Mucosa of descending colon (tissue), 3 donors: ENCODE measurements at regions not wholly inside any gene's neighbourhood (a gene's known extent, or its start where the extent isn't known, plus 50 kb on each side); places are given as distances from the start of the nearest gene placed in this dataset.

Experiments used
- ATAC-seq: fragments of 200-7000 bp; cut with Tn5 transposase; one replicate; pipeline ENCODE4 v1.9.1; 2020; ENCODE audit warnings: mild to moderate bottlenecking, moderate library complexity
- DNase-seq, 3 donors: peaks; one replicate each; pipeline ENCODE4 v3.0.0-alpha.2; 2020
- H3K36me3 ChIP-seq: fragments of 200-600 bp; one replicate; pipeline ENCODE4 v1.8.0; 2021; ENCODE audit warnings: low read depth, mild to moderate bottlenecking
- H3K4me1 ChIP-seq: fragments of 200-600 bp; one replicate; pipeline ENCODE4 v1.8.0; 2021; ENCODE audit warnings: low read depth, mild to moderate bottlenecking
- H3K4me3 ChIP-seq: fragments of 200-600 bp; one replicate; pipeline ENCODE4 v1.8.0; 2021; ENCODE audit warnings: mild to moderate bottlenecking
- H3K9me3 ChIP-seq: fragments of 200-600 bp; one replicate; pipeline ENCODE4 v1.8.0; 2021; ENCODE audit warnings: mild to moderate bottlenecking
- intact Hi-C, 2 donors: fragments of 100-400 bp; cut with DNase I in 1 of 2; cut with micrococcal nuclease in 1 of 2; formaldehyde crosslinking; loops; one replicate each; pipeline versions ENCODE4 v1.11.0 to v1.11.1; 2022; cut with DNase I, micrococcal nuclease
- TF ChIP-seq, protein P1 (sequence below): fragments of 200-600 bp; IDR thresholded peaks from one replicate; pipeline ENCODE4 v1.8.0; 2022; ENCODE audit warnings: antibody characterized with exemption, mild to moderate bottlenecking
- donor health status: DM: no; HTN: no; CAD: no; lungs with moderate emphysema.
- donor health status: DM: no; HTN: no; CAD: no.
- donor health status: DM: no; HTN: yes; CAD: no.

DNA sequence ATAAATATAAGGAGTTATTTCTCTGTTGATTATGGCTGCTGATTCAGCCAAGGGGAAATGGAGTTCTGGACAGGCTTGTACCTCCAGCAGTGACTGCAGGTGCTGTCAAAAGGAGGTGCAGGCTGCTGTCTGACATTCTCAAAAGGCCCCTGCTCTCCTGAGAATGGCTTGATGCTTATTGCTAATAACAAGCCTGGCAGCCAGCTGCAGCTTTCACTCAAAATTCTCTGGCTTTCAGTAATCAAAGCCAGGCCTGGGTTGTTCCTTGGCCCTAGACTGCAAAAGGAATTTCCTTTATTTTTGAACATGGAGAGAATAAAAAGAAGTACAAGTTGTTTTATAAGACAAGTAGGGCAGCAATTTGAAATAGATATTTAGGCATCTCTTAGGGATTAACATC lies 575.9 kb downstream of the MID1IP1 start:
- no peaks in the 10 kb centered on the region for H3K9me3 ChIP-seq
- no peak overlapping the region for H3K4me3 ChIP-seq
- TF ChIP-seq, protein P1, sequence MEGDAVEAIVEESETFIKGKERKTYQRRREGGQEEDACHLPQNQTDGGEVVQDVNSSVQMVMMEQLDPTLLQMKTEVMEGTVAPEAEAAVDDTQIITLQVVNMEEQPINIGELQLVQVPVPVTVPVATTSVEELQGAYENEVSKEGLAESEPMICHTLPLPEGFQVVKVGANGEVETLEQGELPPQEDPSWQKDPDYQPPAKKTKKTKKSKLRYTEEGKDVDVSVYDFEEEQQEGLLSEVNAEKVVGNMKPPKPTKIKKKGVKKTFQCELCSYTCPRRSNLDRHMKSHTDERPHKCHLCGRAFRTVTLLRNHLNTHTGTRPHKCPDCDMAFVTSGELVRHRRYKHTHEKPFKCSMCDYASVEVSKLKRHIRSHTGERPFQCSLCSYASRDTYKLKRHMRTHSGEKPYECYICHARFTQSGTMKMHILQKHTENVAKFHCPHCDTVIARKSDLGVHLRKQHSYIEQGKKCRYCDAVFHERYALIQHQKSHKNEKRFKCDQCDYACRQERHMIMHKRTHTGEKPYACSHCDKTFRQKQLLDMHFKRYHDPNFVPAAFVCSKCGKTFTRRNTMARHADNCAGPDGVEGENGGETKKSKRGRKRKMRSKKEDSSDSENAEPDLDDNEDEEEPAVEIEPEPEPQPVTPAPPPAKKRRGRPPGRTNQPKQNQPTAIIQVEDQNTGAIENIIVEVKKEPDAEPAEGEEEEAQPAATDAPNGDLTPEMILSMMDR: no peak
- no peak for ATAC-seq
- no peaks in the 10 kb centered on the region for H3K4me1 ChIP-seq
- no peak for DNase-seq
- intact Hi-C loops: no loop called here
- no peaks in the 10 kb centered on the region for H3K36me3 ChIP-seq

- intact Hi-C loops: no loop called here
- TF ChIP-seq, protein P1: no peak
- ATAC-seq (no peak), DNase-seq (no peak)
- Histone ChIP-seq H3K4me1 (no peaks in the 10 kb centered on the region), H3K4me3 (no peak overlapping the region), H3K9me3 (no peaks in the 10 kb centered on the region), H3K36me3 (no peaks in the 10 kb centered on the region)
Observed at GRCh38 chrX:39377773-39378172, 576.5 kb downstream of the MID1IP1 start.

GRCh38 chrX:39381422-39381821 lies 580.2 kb downstream of the MID1IP1 start:
- no peak overlapping the region for H3K4me3 ChIP-seq
- H3K4me1 ChIP-seq: no peaks in the 10 kb centered on the region
- DNase-seq: no peak
- intact Hi-C loops: no loop called here
- TF ChIP-seq, protein P1: no peak
- H3K9me3 ChIP-seq: no peaks in the 10 kb centered on the region
- H3K36me3 ChIP-seq: no peaks in the 10 kb centered on the region
- ATAC-seq: no peak

GRCh38 chrX:39384996-39385395 lies 583.7 kb downstream of the MID1IP1 start:
- TF ChIP-seq, protein P1: no peak
- Histone ChIP-seq H3K9me3 (no peaks in the 10 kb centered on the region), H3K36me3 (no peaks in the 10 kb centered on the region), H3K4me1 (no peaks in the 10 kb centered on the region), H3K4me3 (no peak overlapping the region)
- ATAC-seq (no peak), DNase-seq (no peak)
- intact Hi-C loops: no loop called here

- Histone ChIP-seq H3K9me3 (no peaks in the 10 kb centered on the region), H3K4me1 (no peaks in the 10 kb centered on the region), H3K4me3 (no peak overlapping the region), H3K36me3 (no peaks in the 10 kb centered on the region)
- DNase-seq (peak in 1 of 3 donors; percentile 9), ATAC-seq (peak; percentile 55)
- TF ChIP-seq, protein P1: no peak
- intact Hi-C loops: no loop called here
Observed at GRCh38 chrX:39388730-39389129, 587.5 kb downstream of the MID1IP1 start.

GRCh38 chrX:39396358-39396995 lies 595.2 kb downstream of the MID1IP1 start:
- Histone ChIP-seq H3K36me3 (no peaks in the 10 kb centered on the region), H3K4me3 (no peak overlapping the region), H3K4me1 (no peaks in the 10 kb centered on the region), H3K9me3 (no peaks in the 10 kb centered on the region)
- no peak for DNase-seq
- ATAC-seq: no peak
- intact Hi-C loops: no loop called here
- TF ChIP-seq, protein P1: no peak
